ENCODE measurements at regions not wholly inside any gene's neighbourhood (a gene's known extent, or its start where the extent isn't known, plus 50 kb on each side); places are given as distances from the start of the nearest gene placed in this dataset.

DNA sequence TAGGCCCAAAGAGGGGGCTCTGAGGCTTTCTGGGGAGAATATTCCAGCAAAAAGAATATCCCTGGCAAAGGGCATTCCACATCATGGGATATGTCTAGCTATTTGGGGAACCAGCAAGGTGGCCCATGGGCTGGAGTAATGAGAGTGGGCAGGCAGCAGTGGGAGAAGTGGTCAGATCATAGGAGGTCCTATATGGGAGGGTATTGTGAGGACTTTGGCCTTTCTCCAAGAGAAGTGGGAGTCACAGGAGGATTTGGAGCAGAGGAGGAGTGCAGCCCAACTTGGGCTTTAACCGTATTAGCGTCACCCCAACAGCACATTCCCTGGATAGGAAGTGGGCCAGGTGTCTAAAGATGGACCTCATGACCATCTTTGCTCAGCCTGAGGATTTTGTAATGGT, 151.4 kb downstream of the ENGASE start:
- Histone ChIP-seq H3K4me1 (ENCODE audit: control insufficient read depth in 3 of 3, insufficient read depth in 3 of 3, low read length in 3 of 3) (no peaks in the 10 kb centered on the region), H3K9me3 (ENCODE audit: control insufficient read depth in 3 of 3, low read length in 3 of 3) (no peaks in the 10 kb centered on the region), H3K27me3 (ENCODE audit: control insufficient read depth in 3 of 3, insufficient read depth in 3 of 3, low read length in 3 of 3) (peaks cover 67 to 70% (median 67%) of the 10 kb centered on the region in 3 donors), H3K9ac (ENCODE audit: low read depth in 1 of 3, low read length in 3 of 3) (no peak overlapping the region), H3K4me3 (ENCODE audit: low read length in 3 of 3) (no peak overlapping the region), H3K27ac (ENCODE audit: low read depth, low read length) (no peak overlapping the region), H3K36me3 (ENCODE audit: control insufficient read depth in 3 of 3, insufficient read depth in 3 of 3, low read length in 3 of 3) (no peaks in the 10 kb centered on the region)

- Histone ChIP-seq H3K9me3 (ENCODE audit: control insufficient read depth in 3 of 3, low read length in 3 of 3) (no peaks in the 10 kb centered on the region), H3K4me3 (ENCODE audit: low read length in 3 of 3) (no peak overlapping the region), H3K4me1 (ENCODE audit: control insufficient read depth in 3 of 3, insufficient read depth in 3 of 3, low read length in 3 of 3) (peaks cover 3 to 6% (median 6%) of the 10 kb centered on the region in 3 donors), H3K27ac (ENCODE audit: low read depth, low read length) (no peak overlapping the region), H3K9ac (ENCODE audit: low read depth in 1 of 3, low read length in 3 of 3) (no peak overlapping the region), H3K36me3 (ENCODE audit: control insufficient read depth in 3 of 3, insufficient read depth in 3 of 3, low read length in 3 of 3) (no peaks in the 10 kb centered on the region), H3K27me3 (ENCODE audit: control insufficient read depth in 3 of 3, insufficient read depth in 3 of 3, low read length in 3 of 3) (peaks cover 72 to 81% (median 75%) of the 10 kb centered on the region in 3 donors)
Observed at GRCh38 chr17:79224903-79225302, 150.3 kb downstream of the ENGASE start.

DNA sequence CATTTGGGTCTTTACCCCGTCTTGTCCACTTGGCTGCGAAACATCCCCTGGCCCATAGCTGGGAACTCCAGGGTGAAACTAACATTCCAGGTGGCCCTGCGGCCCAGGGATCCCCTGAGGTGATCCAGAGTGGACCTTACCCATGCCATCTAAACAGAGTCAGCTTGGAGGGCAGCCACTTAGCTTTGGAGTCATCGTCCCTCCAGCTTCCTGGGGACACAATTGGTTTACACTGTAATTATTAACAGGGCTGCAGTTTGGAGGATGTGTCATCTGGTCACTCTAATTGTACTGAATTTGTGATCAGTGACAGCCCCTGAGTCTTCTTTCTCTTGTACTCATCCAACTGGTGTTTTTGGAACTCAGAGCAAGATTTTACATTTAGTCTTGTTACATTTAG, 149.9 kb downstream of the ENGASE start:
- Histone ChIP-seq H3K4me1 (ENCODE audit: control insufficient read depth in 3 of 3, insufficient read depth in 3 of 3, low read length in 3 of 3) (peaks cover 3 to 6% (median 6%) of the 10 kb centered on the region in 3 donors), H3K9ac (ENCODE audit: low read depth in 1 of 3, low read length in 3 of 3) (no peak overlapping the region), H3K27me3 (ENCODE audit: control insufficient read depth in 3 of 3, insufficient read depth in 3 of 3, low read length in 3 of 3) (peaks cover 71 to 81% (median 76%) of the 10 kb centered on the region in 3 donors), H3K27ac (ENCODE audit: low read depth, low read length) (no peak overlapping the region), H3K4me3 (ENCODE audit: low read length in 3 of 3) (no peak overlapping the region), H3K9me3 (ENCODE audit: control insufficient read depth in 3 of 3, low read length in 3 of 3) (no peaks in the 10 kb centered on the region), H3K36me3 (ENCODE audit: control insufficient read depth in 3 of 3, insufficient read depth in 3 of 3, low read length in 3 of 3) (no peaks in the 10 kb centered on the region)

GRCh38 chr17:79223953-79224352, 149.3 kb downstream of the ENGASE start:
- H3K36me3 ChIP-seq (ENCODE audit: control insufficient read depth in 3 of 3, insufficient read depth in 3 of 3, low read length in 3 of 3): no peaks in the 10 kb centered on the region
- H3K9ac ChIP-seq (ENCODE audit: low read depth in 1 of 3, low read length in 3 of 3): no peak overlapping the region
- H3K9me3 ChIP-seq (ENCODE audit: control insufficient read depth in 3 of 3, low read length in 3 of 3): no peaks in the 10 kb centered on the region
- H3K4me1 ChIP-seq (ENCODE audit: control insufficient read depth in 3 of 3, insufficient read depth in 3 of 3, low read length in 3 of 3): peaks cover 6 to 10% (median 8%) of the 10 kb centered on the region in 3 donors
- no peak overlapping the region for H3K4me3 ChIP-seq (ENCODE audit: low read length in 3 of 3)
- H3K27ac ChIP-seq (ENCODE audit: low read depth, low read length): no peak overlapping the region
- H3K27me3 ChIP-seq (ENCODE audit: control insufficient read depth in 3 of 3, insufficient read depth in 3 of 3, low read length in 3 of 3): peaks cover 76 to 82% (median 81%) of the 10 kb centered on the region in 3 donors

DNA sequence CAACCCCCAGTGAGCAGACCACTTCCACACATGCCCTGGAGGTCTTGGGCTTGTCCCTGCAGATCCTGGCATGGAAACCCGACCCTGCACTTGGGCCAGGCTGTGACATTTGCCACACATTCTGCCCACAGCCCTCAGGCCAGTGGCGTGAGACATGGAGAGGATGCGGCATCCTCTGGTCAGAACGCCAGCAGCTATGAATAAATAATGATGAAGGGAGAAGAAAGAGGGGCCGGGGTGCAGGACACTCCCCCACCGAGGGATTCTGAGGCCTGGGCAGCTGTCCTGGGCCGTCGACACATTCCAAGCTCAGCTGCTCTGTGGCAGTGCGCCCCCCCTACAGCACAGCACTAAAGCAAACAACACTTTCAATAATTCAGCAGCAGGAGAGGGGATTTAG, 148.8 kb downstream of the ENGASE start:
- Histone ChIP-seq H3K4me3 (ENCODE audit: low read length in 3 of 3) (no peak overlapping the region), H3K9ac (ENCODE audit: low read depth in 1 of 3, low read length in 3 of 3) (no peak overlapping the region), H3K27ac (ENCODE audit: low read depth, low read length) (no peak overlapping the region), H3K36me3 (ENCODE audit: control insufficient read depth in 3 of 3, insufficient read depth in 3 of 3, low read length in 3 of 3) (no peaks in the 10 kb centered on the region), H3K9me3 (ENCODE audit: control insufficient read depth in 3 of 3, low read length in 3 of 3) (no peaks in the 10 kb centered on the region), H3K4me1 (ENCODE audit: control insufficient read depth in 3 of 3, insufficient read depth in 3 of 3, low read length in 3 of 3) (peaks cover 11 to 15% (median 12%) of the 10 kb centered on the region in 3 donors), H3K27me3 (ENCODE audit: control insufficient read depth in 3 of 3, insufficient read depth in 3 of 3, low read length in 3 of 3) (peaks cover 77 to 83% (median 82%) of the 10 kb centered on the region in 3 donors)

- H3K4me3 ChIP-seq (ENCODE audit: low read length in 3 of 3): no peak overlapping the region
- H3K27me3 ChIP-seq (ENCODE audit: control insufficient read depth in 3 of 3, insufficient read depth in 3 of 3, low read length in 3 of 3): peaks cover 78 to 84% (median 82%) of the 10 kb centered on the region in 3 donors
- H3K36me3 ChIP-seq (ENCODE audit: control insufficient read depth in 3 of 3, insufficient read depth in 3 of 3, low read length in 3 of 3): no peaks in the 10 kb centered on the region
- H3K27ac ChIP-seq (ENCODE audit: low read depth, low read length): no peak overlapping the region
- H3K9ac ChIP-seq (ENCODE audit: low read depth in 1 of 3, low read length in 3 of 3): no peak overlapping the region
- no peaks in the 10 kb centered on the region for H3K9me3 ChIP-seq (ENCODE audit: control insufficient read depth in 3 of 3, low read length in 3 of 3)
- H3K4me1 ChIP-seq (ENCODE audit: control insufficient read depth in 3 of 3, insufficient read depth in 3 of 3, low read length in 3 of 3): peaks cover 15 to 19% (median 17%) of the 10 kb centered on the region in 3 donors
Observed at GRCh38 chr17:79221597-79221996, 147.0 kb downstream of the ENGASE start.

GRCh38 chr17:79220713-79221291, 146.2 kb downstream of the ENGASE start:
- Histone ChIP-seq H3K4me3 (ENCODE audit: low read length in 3 of 3) (no peak overlapping the region), H3K27ac (ENCODE audit: low read depth, low read length) (no peak overlapping the region), H3K36me3 (ENCODE audit: control insufficient read depth in 3 of 3, insufficient read depth in 3 of 3, low read length in 3 of 3) (no peaks in the 10 kb centered on the region), H3K9me3 (ENCODE audit: control insufficient read depth in 3 of 3, low read length in 3 of 3) (no peaks in the 10 kb centered on the region), H3K9ac (ENCODE audit: low read depth in 1 of 3, low read length in 3 of 3) (no peak overlapping the region), H3K27me3 (ENCODE audit: control insufficient read depth in 3 of 3, insufficient read depth in 3 of 3, low read length in 3 of 3) (peaks cover 82 to 85% (median 83%) of the 10 kb centered on the region in 3 donors), H3K4me1 (ENCODE audit: control insufficient read depth in 3 of 3, insufficient read depth in 3 of 3, low read length in 3 of 3) (peaks cover 15 to 19% (median 17%) of the 10 kb centered on the region in 3 donors)

DNA sequence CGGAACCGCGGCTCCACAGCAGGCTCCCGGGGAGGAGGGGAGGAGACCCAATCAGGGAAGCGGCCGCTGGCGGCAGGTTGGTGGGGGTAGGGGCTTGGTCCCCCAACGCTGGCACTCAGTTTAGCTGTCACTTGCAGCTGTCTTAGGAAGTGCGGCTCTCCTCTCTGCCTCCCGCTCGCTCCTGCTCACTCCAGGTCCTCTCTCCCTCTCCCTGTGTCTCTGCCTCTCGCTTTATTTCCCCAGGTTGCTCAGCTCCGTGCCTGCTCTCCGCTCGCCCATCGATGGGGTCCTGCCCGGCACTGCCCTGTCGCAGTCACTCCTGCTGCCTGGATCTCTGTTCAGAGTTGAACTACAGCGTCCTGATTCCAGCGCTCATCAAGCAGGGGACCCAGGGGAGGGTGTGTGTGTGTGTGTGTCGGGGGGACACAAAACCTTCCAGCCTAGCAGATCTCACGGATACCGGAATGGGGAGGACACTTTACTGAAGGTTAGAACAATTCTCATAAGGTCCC, 145.6 kb downstream of the ENGASE start:
- H3K27me3 ChIP-seq (ENCODE audit: control insufficient read depth in 3 of 3, insufficient read depth in 3 of 3, low read length in 3 of 3): peaks cover 84 to 87% (median 84%) of the 10 kb centered on the region in 3 donors
- H3K9ac ChIP-seq (ENCODE audit: low read depth in 1 of 3, low read length in 3 of 3): no peak overlapping the region
- no peaks in the 10 kb centered on the region for H3K36me3 ChIP-seq (ENCODE audit: control insufficient read depth in 3 of 3, insufficient read depth in 3 of 3, low read length in 3 of 3)
- H3K4me1 ChIP-seq (ENCODE audit: control insufficient read depth in 3 of 3, insufficient read depth in 3 of 3, low read length in 3 of 3): peaks cover 17 to 19% (median 18%) of the 10 kb centered on the region in 3 donors
- no peaks in the 10 kb centered on the region for H3K9me3 ChIP-seq (ENCODE audit: control insufficient read depth in 3 of 3, low read length in 3 of 3)
- H3K27ac ChIP-seq (ENCODE audit: low read depth, low read length): no peak overlapping the region
- no peak overlapping the region for H3K4me3 ChIP-seq (ENCODE audit: low read length in 3 of 3)

GRCh38 chr17:79219208-79219935, 144.7 kb downstream of the ENGASE start:
- no peak overlapping the region for H3K4me3 ChIP-seq (ENCODE audit: low read length in 3 of 3)
- H3K4me1 ChIP-seq (ENCODE audit: control insufficient read depth in 3 of 3, insufficient read depth in 3 of 3, low read length in 3 of 3): peaks cover 18 to 19% (median 19%) of the 10 kb centered on the region in 3 donors
- H3K27ac ChIP-seq (ENCODE audit: low read depth, low read length): no peak overlapping the region
- no peaks in the 10 kb centered on the region for H3K36me3 ChIP-seq (ENCODE audit: control insufficient read depth in 3 of 3, insufficient read depth in 3 of 3, low read length in 3 of 3)
- H3K9ac ChIP-seq (ENCODE audit: low read depth in 1 of 3, low read length in 3 of 3): no peak overlapping the region
- no peaks in the 10 kb centered on the region for H3K9me3 ChIP-seq (ENCODE audit: control insufficient read depth in 3 of 3, low read length in 3 of 3)
- H3K27me3 ChIP-seq (ENCODE audit: control insufficient read depth in 3 of 3, insufficient read depth in 3 of 3, low read length in 3 of 3): peaks cover 80 to 89% (median 86%) of the 10 kb centered on the region in 3 donors

DNA sequence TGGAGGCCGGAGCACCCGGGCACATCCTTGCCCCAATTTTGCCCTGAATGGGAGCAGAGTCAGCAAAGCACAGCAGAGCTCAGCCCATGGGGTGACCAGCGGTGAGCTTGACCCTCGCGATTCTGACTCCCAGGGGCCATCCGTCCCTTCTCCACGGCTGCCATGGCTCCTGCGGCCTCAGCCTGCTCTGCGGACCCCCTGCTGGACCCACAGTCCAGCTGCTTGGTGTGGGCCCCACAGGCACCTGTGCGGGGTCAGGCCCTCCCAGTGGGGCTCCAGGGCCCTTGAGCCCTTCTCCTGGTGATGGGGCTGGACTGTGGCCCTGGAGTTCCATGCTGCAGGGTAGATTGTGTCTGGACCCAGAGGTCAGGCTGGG, 144.2 kb downstream of the ENGASE start:
- Histone ChIP-seq H3K36me3 (ENCODE audit: control insufficient read depth in 3 of 3, insufficient read depth in 3 of 3, low read length in 3 of 3) (no peaks in the 10 kb centered on the region), H3K9ac (ENCODE audit: low read depth in 1 of 3, low read length in 3 of 3) (no peak overlapping the region), H3K27ac (ENCODE audit: low read depth, low read length) (no peak overlapping the region), H3K4me1 (ENCODE audit: control insufficient read depth in 3 of 3, insufficient read depth in 3 of 3, low read length in 3 of 3) (peaks cover 18 to 19% (median 19%) of the 10 kb centered on the region in 3 donors), H3K4me3 (ENCODE audit: low read length in 3 of 3) (no peak overlapping the region), H3K27me3 (ENCODE audit: control insufficient read depth in 3 of 3, insufficient read depth in 3 of 3, low read length in 3 of 3) (peaks cover 77 to 89% (median 85%) of the 10 kb centered on the region in 3 donors), H3K9me3 (ENCODE audit: control insufficient read depth in 3 of 3, low read length in 3 of 3) (no peaks in the 10 kb centered on the region)

All from skeletal muscle tissue (tissue), 3 donors.